ENCODE measurements at regions not wholly inside any gene's neighbourhood (a gene's known extent, or its start where the extent isn't known, plus 50 kb on each side); places are given as distances from the start of the nearest gene placed in this dataset.

GRCh38 chr5:74040811-74041491 lies 415.0 kb downstream of the ARHGEF28 start:
- WGBS, 3 donors, result 50 to 74% (median 64%) methylated on average over 5 of the region's 5 CpGs
- intact Hi-C loops (cut with DNase I), result no loop called here
- no peaks in the 10 kb centered on the region for H3K36me3 ChIP-seq (ENCODE audit: insufficient read depth in 1 of 2, low read depth in 1 of 2)
- H3K27ac ChIP-seq, result no peak overlapping the region
- TF ChIP-seq CTCF (IDR thresholded peaks at IDR 0.05), result no peak
- DNase-seq, result no peak
- H3K27me3 ChIP-seq (ENCODE audit: insufficient read depth in 3 of 3, low read length in 2 of 3), result peaks cover 0 to 1% (median 0%) of the 10 kb centered on the region in 3 donors
- no peak overlapping the region for H3K4me3 ChIP-seq
- no peak for ATAC-seq
- peaks cover 9% of the 10 kb centered on the region for H3K4me1 ChIP-seq
- no peaks in the 10 kb centered on the region for H3K9me3 ChIP-seq

- intact Hi-C loops (cut with DNase I), result no loop called here
- H3K27ac ChIP-seq, result no peak overlapping the region
- H3K27me3 ChIP-seq (ENCODE audit: insufficient read depth in 3 of 3, low read length in 2 of 3), result peaks cover 0 to 1% (median 0%) of the 10 kb centered on the region in 3 donors
- no peak overlapping the region for H3K4me3 ChIP-seq
- WGBS, 3 donors, result 25 to 49% (median 26%) methylated on average over 2 of the region's 2 CpGs
- H3K36me3 ChIP-seq (ENCODE audit: insufficient read depth in 1 of 2, low read depth in 1 of 2), result no peaks in the 10 kb centered on the region
- H3K4me1 ChIP-seq, result peaks cover 16% of the 10 kb centered on the region
- TF ChIP-seq CTCF (IDR thresholded peaks at IDR 0.05), result no peak
- no peaks in the 10 kb centered on the region for H3K9me3 ChIP-seq
- ATAC-seq (peak; percentile 84 to 90 (median 89)), DNase-seq (no peak)
Observed at GRCh38 chr5:74040065-74040551, 414.1 kb downstream of the ARHGEF28 start.

DNA sequence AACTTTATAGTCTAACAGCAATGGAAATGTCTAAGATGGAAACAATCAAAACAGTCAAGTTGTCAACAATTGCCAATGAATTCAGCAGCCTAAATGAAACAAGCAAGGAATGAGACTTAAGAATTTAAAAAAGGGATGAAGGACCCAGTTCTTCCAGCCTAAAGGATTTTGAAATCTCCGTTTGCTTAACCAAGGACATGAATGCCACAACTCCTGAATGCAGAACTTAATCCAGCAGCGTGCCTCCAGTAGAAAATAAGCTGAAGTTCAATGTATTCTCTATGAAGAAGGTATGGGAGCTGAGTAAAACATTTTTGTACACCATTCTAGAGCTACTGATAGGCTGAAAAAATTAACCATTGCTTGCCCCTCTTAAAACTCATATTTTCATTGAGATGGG lies 411.3 kb downstream of the ARHGEF28 start:
- intact Hi-C loops (cut with DNase I), result loop anchor here in 1 of 2 donors (5.0 kb wide), 1 partner anchor 605 kb away; the partner anchor contains the start of gene ENC1
- no peak for DNase-seq

GRCh38 chr5:74035521-74035937 lies 409.5 kb downstream of the ARHGEF28 start:
- intact Hi-C loops (cut with DNase I), result loop anchor here (2.0 to 5.0 kb wide), 2 partner anchors 607 to 611 kb away; partner anchors contain the start of gene ENC1 (in 1 of the 2)
- no peaks in the 10 kb centered on the region for H3K36me3 ChIP-seq (ENCODE audit: insufficient read depth in 1 of 2, low read depth in 1 of 2)
- H3K27me3 ChIP-seq (ENCODE audit: insufficient read depth in 3 of 3, low read length in 2 of 3), result no peaks in the 10 kb centered on the region
- H3K4me1 ChIP-seq, result peaks cover 16% of the 10 kb centered on the region
- no peak overlapping the region for H3K27ac ChIP-seq
- WGBS, 3 donors, result 36 to 48% (median 41%) methylated on average over 6 of the region's 6 CpGs
- no peaks in the 10 kb centered on the region for H3K9me3 ChIP-seq
- no peak for DNase-seq
- peak; percentile 39 to 82 (median 68) for ATAC-seq
- no peak overlapping the region for H3K4me3 ChIP-seq
- TF ChIP-seq CTCF (IDR thresholded peaks at IDR 0.05), result peak; percentile 51

More for the DNA sequence above, 411.3 kb downstream of the ARHGEF28 start:
- Histone ChIP-seq H3K4me1 (peaks cover 16% of the 10 kb centered on the region), H3K36me3 (ENCODE audit: insufficient read depth in 1 of 2, low read depth in 1 of 2) (no peaks in the 10 kb centered on the region), H3K9me3 (no peaks in the 10 kb centered on the region), H3K27ac (no peak overlapping the region), H3K4me3 (no peak overlapping the region), H3K27me3 (ENCODE audit: insufficient read depth in 3 of 3, low read length in 2 of 3) (no peaks in the 10 kb centered on the region)
- ATAC-seq, result no peak
- 85 to 98% (median 97%) methylated on average over 2 of the region's 2 CpGs for WGBS, 3 donors
- no peak for TF ChIP-seq CTCF (IDR thresholded peaks at IDR 0.05)
